Liver (tissue), 7 donors: ENCODE measurements at regions not wholly inside any gene's neighbourhood (a gene's known extent, or its start where the extent isn't known, plus 50 kb on each side); places are given as distances from the start of the nearest gene placed in this dataset.

Experiments used
- DNase-seq: peaks from one replicate; pipeline ENCODE4 v3.0.0-alpha.2; 2017; ENCODE audit warnings: low spot score
- H3K27ac ChIP-seq, 2 donors: one replicate each; pipeline ENCODE4 v1.7.0; 2013; ENCODE audit warnings: inconsistent platforms in 2 of 2, low read length in 2 of 2, control low read depth in 1 of 2, low read depth in 1 of 2, mild to moderate bottlenecking in 1 of 2
- H3K27me3 ChIP-seq, 4 donors: one replicate each; pipeline versions ENCODE4 v1.6.1 to v1.7.0; 2013; ENCODE audit warnings: low read length in 3 of 4, inconsistent platforms in 1 of 4, mild to moderate bottlenecking in 1 of 4, moderate library complexity in 1 of 4; ENCODE audit not compliant: control insufficient read depth in 4 of 4, insufficient read depth in 4 of 4
- H3K36me3 ChIP-seq, 4 donors: one replicate each; pipeline versions ENCODE4 v1.6.1 to v1.7.0; 2013; ENCODE audit warnings: low read length in 3 of 4, mild to moderate bottlenecking in 3 of 4, low read depth in 1 of 4, moderate library complexity in 1 of 4; ENCODE audit not compliant: control insufficient read depth in 4 of 4, insufficient read depth in 3 of 4
- H3K4me1 ChIP-seq, 4 donors: one replicate each; pipeline versions ENCODE4 v1.6.1 to v1.7.0; 2013; ENCODE audit warnings: low read length in 3 of 4, mild to moderate bottlenecking in 3 of 4, moderate library complexity in 1 of 4; ENCODE audit not compliant: control insufficient read depth in 4 of 4, insufficient read depth in 4 of 4
- H3K4me3 ChIP-seq, 3 donors: one replicate each; pipeline versions ENCODE4 v1.6.1 to v1.7.0; 2013; ENCODE audit warnings: low read length in 3 of 3, control low read depth in 1 of 3, low read depth in 1 of 3, mild to moderate bottlenecking in 1 of 3
- H3K9ac ChIP-seq, 2 donors: one replicate each; pipeline ENCODE4 v1.7.0; 2013; ENCODE audit warnings: low read length in 2 of 2, mild to moderate bottlenecking in 2 of 2, moderate library complexity in 2 of 2, control low read depth in 1 of 2, low read depth in 1 of 2
- H3K9me3 ChIP-seq, 4 donors: one replicate each; pipeline versions ENCODE4 v1.6.1 to v1.7.0; 2013; ENCODE audit warnings: low read length in 3 of 4; ENCODE audit not compliant: control insufficient read depth in 4 of 4
- ATF3 ChIP-seq: IDR thresholded peaks from 2 replicates; pipeline ENCODE4 v1.6.1; 2016; ENCODE audit warnings: antibody characterized with exemption
- EGR1 ChIP-seq, 2 donors: IDR thresholded peaks; 2 replicates each; pipeline ENCODE4 v1.6.1; 2016 to 2018; ENCODE audit warnings: antibody characterized with exemption in 2 of 2, low read depth in 2 of 2
- FOXA1 ChIP-seq: IDR thresholded peaks from 2 replicates; pipeline ENCODE4 v1.6.1; 2016; ENCODE audit warnings: antibody characterized with exemption
- FOXA2 ChIP-seq: IDR thresholded peaks from 2 replicates; pipeline ENCODE4 v1.6.1; 2016; ENCODE audit warnings: antibody characterized with exemption
- HNF4A ChIP-seq, 2 donors: conservative IDR thresholded peaks; 2 replicates each; pipeline ENCODE4 v1.6.1; 2016; ENCODE audit warnings: antibody characterized with exemption in 2 of 2, mild to moderate bottlenecking in 2 of 2
- HNF4G ChIP-seq: IDR thresholded peaks from 2 replicates; pipeline ENCODE4 v1.6.1; 2016; ENCODE audit warnings: antibody characterized with exemption
- JUND ChIP-seq, 2 donors: IDR thresholded peaks; 2 replicates each; pipeline ENCODE4 v1.6.1; 2016; ENCODE audit warnings: antibody characterized with exemption in 2 of 2
- MAX ChIP-seq: IDR thresholded peaks from 2 replicates; pipeline ENCODE4 v1.6.1; 2016; ENCODE audit warnings: antibody characterized with exemption
- NR2F2 ChIP-seq: IDR thresholded peaks from 2 replicates; pipeline ENCODE4 v1.6.1; 2016; ENCODE audit warnings: antibody characterized with exemption
- RAD21 ChIP-seq, 2 donors: IDR thresholded peaks; 2 replicates each; pipeline ENCODE4 v1.6.1; 2016; ENCODE audit warnings: antibody characterized with exemption in 2 of 2, mild to moderate bottlenecking in 2 of 2
- REST ChIP-seq: IDR thresholded peaks from 2 replicates; pipeline ENCODE4 v1.6.1; 2016; ENCODE audit warnings: antibody characterized with exemption, mild to moderate bottlenecking
- RXRA ChIP-seq, 2 donors: IDR thresholded peaks; 2 replicates each; pipeline ENCODE4 v1.6.1; 2017 to 2018; ENCODE audit warnings: antibody characterized with exemption in 2 of 2, mild to moderate bottlenecking in 1 of 2
- SP1 ChIP-seq: IDR thresholded peaks from 2 replicates; pipeline ENCODE4 v1.6.1; 2018; ENCODE audit warnings: antibody characterized with exemption, mild to moderate bottlenecking
- YY1 ChIP-seq: IDR thresholded peaks from 2 replicates; pipeline ENCODE4 v1.6.1; 2016; ENCODE audit warnings: antibody characterized with exemption, mild to moderate bottlenecking
- ZBTB33 ChIP-seq: IDR thresholded peaks from 2 replicates; pipeline ENCODE4 v1.6.1; 2016; ENCODE audit warnings: antibody characterized with exemption
- WGBS: extraction: QIAGEN DNeasy Blood & Tissue Kit; methylation state at CpG from one replicate; pipeline ENCODE4 v1.1.7; 2013; 5-methylcytosine and 5-hydroxymethylcytosine counted together
- donor health status: healthy.
- donor health status: healthy.
- donor health status: healthy.
- donor health status: healthy.

- WGBS = 91% methylated on average over 4 of the region's 4 CpGs
- no peaks in the 10 kb centered on the region for H3K9me3 ChIP-seq
- H3K27me3 ChIP-seq = peaks cover 0 to 2% (median 0%) of the 10 kb centered on the region in 4 donors
- no peak for DNase-seq
- no peaks in the 10 kb centered on the region for H3K4me1 ChIP-seq
- H3K9ac ChIP-seq = no peak overlapping the region
- H3K36me3 ChIP-seq = no peaks in the 10 kb centered on the region
- H3K27ac ChIP-seq = no peak overlapping the region
- no peak for TF ChIP-seq ZBTB33
- TF ChIP-seq FOXA2 = no peak
- no peak overlapping the region for H3K4me3 ChIP-seq
Observed at GRCh38 chr6:44522871-44523270, 135.4 kb downstream of the CDC5L start.

- H3K27me3 ChIP-seq = peaks cover 0 to 2% (median 0%) of the 10 kb centered on the region in 4 donors
- H3K9me3 ChIP-seq = no peaks in the 10 kb centered on the region
- no peak for DNase-seq
- no peak overlapping the region for H3K4me3 ChIP-seq
- WGBS = 92% methylated on average over 6 of the region's 6 CpGs
- no peak overlapping the region for H3K27ac ChIP-seq
- TF ChIP-seq HNF4A (conservative IDR thresholded peaks at IDR 0.05) = no peak
- no peak for TF ChIP-seq ATF3
- TF ChIP-seq FOXA1 = no peak
- no peak for TF ChIP-seq NR2F2
- no peak overlapping the region for H3K9ac ChIP-seq
- H3K36me3 ChIP-seq = no peaks in the 10 kb centered on the region
- H3K4me1 ChIP-seq = no peaks in the 10 kb centered on the region
Observed at GRCh38 chr6:44524476-44525227, 137.1 kb downstream of the CDC5L start.

- 82% methylated on average over 9 of the region's 9 CpGs for WGBS
- no peak for DNase-seq
- Histone ChIP-seq H3K27me3 (peaks cover 0 to 2% (median 0%) of the 10 kb centered on the region in 4 donors), H3K27ac (no peak overlapping the region), H3K9ac (no peak overlapping the region), H3K9me3 (no peaks in the 10 kb centered on the region), H3K4me3 (no peak overlapping the region), H3K36me3 (no peaks in the 10 kb centered on the region), H3K4me1 (no peaks in the 10 kb centered on the region)
- TF ChIP-seq HNF4G = no peak
- TF ChIP-seq RXRA (IDR thresholded peaks at IDR 0.05) = no peak
Observed at GRCh38 chr6:44525761-44526351, 138.3 kb downstream of the CDC5L start.

- no peak overlapping the region for H3K27ac ChIP-seq
- 71% methylated on average over 6 of the region's 6 CpGs for WGBS
- TF ChIP-seq REST (no peak), RAD21 (IDR thresholded peaks at IDR 0.05) (no peak), SP1 (no peak), JUND (IDR thresholded peaks at IDR 0.05) (no peak), HNF4A (conservative IDR thresholded peaks at IDR 0.05) (no peak), FOXA2 (no peak), RXRA (IDR thresholded peaks at IDR 0.05) (no peak), ZBTB33 (no peak), EGR1 (IDR thresholded peaks at IDR 0.05; ENCODE audit: low read depth in 2 of 2) (no peak), MAX (no peak), YY1 (no peak)
Observed at GRCh38 chr6:44527181-44527580, 139.7 kb downstream of the CDC5L start.

More at GRCh38 chr6:44527181-44527580, 139.7 kb downstream of the CDC5L start:
- no peaks in the 10 kb centered on the region for H3K9me3 ChIP-seq
- no peak overlapping the region for H3K4me3 ChIP-seq
- H3K36me3 ChIP-seq = no peaks in the 10 kb centered on the region
- H3K4me1 ChIP-seq = no peaks in the 10 kb centered on the region
- H3K9ac ChIP-seq = no peak overlapping the region
- H3K27me3 ChIP-seq = peaks cover 0 to 2% (median 0%) of the 10 kb centered on the region in 4 donors
- DNase-seq = no peak
